K562 (cell line): ENCODE measurements at regions not wholly inside any gene's neighbourhood (a gene's known extent, or its start where the extent isn't known, plus 50 kb on each side); places are given as distances from the start of the nearest gene placed in this dataset.

Experiments used
- FOXJ2 ChIP-seq: fragments of 200-800 bp; sonication (Bioruptor generic); IDR thresholded peaks from 2 replicates; pipeline ENCODE4 v1.6.1; 2016; ENCODE audit warnings: missing genetic modification characterization, missing compliant biosample characterization
- MXI1 ChIP-seq: IDR thresholded peaks from 2 replicates; pipeline ENCODE4 v1.6.1; 2011; ENCODE audit warnings: low read depth, mild to moderate bottlenecking, improper control_type of control experiment, low read length
- PHF20 ChIP-seq: fragments of 450-650 bp; IDR thresholded peaks from 2 replicates; pipeline ENCODE4 v1.6.1; 2018; ENCODE audit not compliant: partially characterized antibody
- SMARCA5 ChIP-seq: fragments of 450-650 bp; IDR thresholded peaks from 2 replicates; pipeline ENCODE4 v1.6.1; 2016
- YY1 ChIP-seq, 3 experiments: IDR thresholded peaks; 2 replicates each; pipeline ENCODE4 v1.6.1; 2011; ENCODE audit warnings: low read length in 2 of 3, mild to moderate bottlenecking in 2 of 3, moderate library complexity in 2 of 3, borderline replicate concordance in 1 of 3, control low read depth in 1 of 3, low read depth in 1 of 3; ENCODE audit not compliant: insufficient read depth in 3 of 3, insufficient replicate concordance in 2 of 3, control insufficient read depth in 1 of 3, insufficient read length in 1 of 3; ENCODE audit errors: extremely low read depth in 1 of 3
- ZNF143 ChIP-seq: sonication (generic); formaldehyde crosslinking; IDR thresholded peaks from 2 replicates; pipeline ENCODE4 v1.9.0; 2022; ENCODE audit warnings: mild to moderate bottlenecking, missing genetic modification reagents
- TF ChIP-seq, protein P1 (sequence below), 2 experiments: fragments of 450-650 bp in 1 of 2; IDR thresholded peaks; 2 replicates each; pipeline ENCODE4 v1.6.1; 2011 to 2017; ENCODE audit warnings: low read depth in 2 of 2, antibody characterized with exemption in 1 of 2, borderline replicate concordance in 1 of 2, low read length in 1 of 2, mild to moderate bottlenecking in 1 of 2, mixed read lengths in 1 of 2; ENCODE audit not compliant: control insufficient read depth in 1 of 2
- TF ChIP-seq, protein P2 (sequence below), 3 experiments: IDR thresholded peaks in 2 of 3; conservative IDR thresholded peaks in 1 of 3; 2 replicates each; pipeline ENCODE4 v1.5.1; 2011 to 2012; ENCODE audit warnings: low read length in 3 of 3, mild to moderate bottlenecking in 3 of 3, control low read depth in 2 of 3, improper control_type of control experiment in 1 of 3, inconsistent platforms in 1 of 3, low read depth in 1 of 3, mixed read lengths in 1 of 3, moderate library complexity in 1 of 3; ENCODE audit not compliant: insufficient read depth in 2 of 3

DNA sequence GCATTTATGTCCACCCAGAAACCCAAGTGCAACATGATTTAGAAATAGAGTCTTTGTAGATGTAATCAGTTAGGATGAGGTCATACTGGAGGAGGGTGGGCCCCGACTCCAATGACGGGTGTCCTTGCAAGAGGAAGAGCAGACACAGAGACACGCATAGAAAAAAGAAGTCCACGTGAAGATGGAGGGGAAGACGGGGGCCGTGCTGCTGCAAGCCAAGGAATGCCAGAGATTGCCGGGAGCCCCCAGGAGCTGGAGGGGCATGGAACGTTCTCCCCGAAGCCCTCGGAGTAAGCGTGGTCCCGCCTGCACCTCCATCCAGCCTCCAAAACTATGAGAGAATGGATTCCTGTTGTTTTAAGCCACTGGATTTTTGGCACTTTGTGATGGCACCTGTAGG, 51.6 kb downstream of the PTGR3 start:
- TF ChIP-seq, protein P1, sequence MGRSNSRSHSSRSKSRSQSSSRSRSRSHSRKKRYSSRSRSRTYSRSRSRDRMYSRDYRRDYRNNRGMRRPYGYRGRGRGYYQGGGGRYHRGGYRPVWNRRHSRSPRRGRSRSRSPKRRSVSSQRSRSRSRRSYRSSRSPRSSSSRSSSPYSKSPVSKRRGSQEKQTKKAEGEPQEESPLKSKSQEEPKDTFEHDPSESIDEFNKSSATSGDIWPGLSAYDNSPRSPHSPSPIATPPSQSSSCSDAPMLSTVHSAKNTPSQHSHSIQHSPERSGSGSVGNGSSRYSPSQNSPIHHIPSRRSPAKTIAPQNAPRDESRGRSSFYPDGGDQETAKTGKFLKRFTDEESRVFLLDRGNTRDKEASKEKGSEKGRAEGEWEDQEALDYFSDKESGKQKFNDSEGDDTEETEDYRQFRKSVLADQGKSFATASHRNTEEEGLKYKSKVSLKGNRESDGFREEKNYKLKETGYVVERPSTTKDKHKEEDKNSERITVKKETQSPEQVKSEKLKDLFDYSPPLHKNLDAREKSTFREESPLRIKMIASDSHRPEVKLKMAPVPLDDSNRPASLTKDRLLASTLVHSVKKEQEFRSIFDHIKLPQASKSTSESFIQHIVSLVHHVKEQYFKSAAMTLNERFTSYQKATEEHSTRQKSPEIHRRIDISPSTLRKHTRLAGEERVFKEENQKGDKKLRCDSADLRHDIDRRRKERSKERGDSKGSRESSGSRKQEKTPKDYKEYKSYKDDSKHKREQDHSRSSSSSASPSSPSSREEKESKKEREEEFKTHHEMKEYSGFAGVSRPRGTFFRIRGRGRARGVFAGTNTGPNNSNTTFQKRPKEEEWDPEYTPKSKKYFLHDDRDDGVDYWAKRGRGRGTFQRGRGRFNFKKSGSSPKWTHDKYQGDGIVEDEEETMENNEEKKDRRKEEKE (IDR thresholded peaks at IDR 0.05; ENCODE audit: borderline replicate concordance in 1 of 2, control insufficient read depth in 1 of 2, low read depth in 2 of 2, low read length in 1 of 2) = no peak
- no peak for TF ChIP-seq MXI1
- TF ChIP-seq ZNF143 (CRISPR knock-in tag) = no peak
- no peak for TF ChIP-seq SMARCA5
- TF ChIP-seq PHF20 = no peak
- TF ChIP-seq, protein P2, sequence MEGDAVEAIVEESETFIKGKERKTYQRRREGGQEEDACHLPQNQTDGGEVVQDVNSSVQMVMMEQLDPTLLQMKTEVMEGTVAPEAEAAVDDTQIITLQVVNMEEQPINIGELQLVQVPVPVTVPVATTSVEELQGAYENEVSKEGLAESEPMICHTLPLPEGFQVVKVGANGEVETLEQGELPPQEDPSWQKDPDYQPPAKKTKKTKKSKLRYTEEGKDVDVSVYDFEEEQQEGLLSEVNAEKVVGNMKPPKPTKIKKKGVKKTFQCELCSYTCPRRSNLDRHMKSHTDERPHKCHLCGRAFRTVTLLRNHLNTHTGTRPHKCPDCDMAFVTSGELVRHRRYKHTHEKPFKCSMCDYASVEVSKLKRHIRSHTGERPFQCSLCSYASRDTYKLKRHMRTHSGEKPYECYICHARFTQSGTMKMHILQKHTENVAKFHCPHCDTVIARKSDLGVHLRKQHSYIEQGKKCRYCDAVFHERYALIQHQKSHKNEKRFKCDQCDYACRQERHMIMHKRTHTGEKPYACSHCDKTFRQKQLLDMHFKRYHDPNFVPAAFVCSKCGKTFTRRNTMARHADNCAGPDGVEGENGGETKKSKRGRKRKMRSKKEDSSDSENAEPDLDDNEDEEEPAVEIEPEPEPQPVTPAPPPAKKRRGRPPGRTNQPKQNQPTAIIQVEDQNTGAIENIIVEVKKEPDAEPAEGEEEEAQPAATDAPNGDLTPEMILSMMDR (IDR thresholded peaks at IDR 0.05 in 2 of 3, conservative IDR thresholded peaks at IDR 0.05 in 1 of 3; ENCODE audit: insufficient read depth in 2 of 3, low read depth in 1 of 3, low read length in 3 of 3) = no peak
- no peak for TF ChIP-seq FOXJ2 (tag)
- no peak for TF ChIP-seq YY1 (IDR thresholded peaks at IDR 0.05; ENCODE audit: borderline replicate concordance in 1 of 3, control insufficient read depth in 1 of 3, extremely low read depth in 1 of 3, insufficient read depth in 3 of 3, insufficient read length in 1 of 3, insufficient replicate concordance in 2 of 3, low read depth in 1 of 3, low read length in 2 of 3)
